Bronchial epithelial cell (primary cell): ENCODE measurements at regions not wholly inside any gene's neighbourhood (a gene's known extent, or its start where the extent isn't known, plus 50 kb on each side); places are given as distances from the start of the nearest gene placed in this dataset.

ENCODE experiments used
- DNase-seq: peaks from one replicate; pipeline ENCODE4 v3.0.0-alpha.2; 2010; ENCODE audit warnings: low read depth
- FAIRE-seq: peaks from 2 replicates; lab custom pipeline; 2011; peaks lifted over from hg19 to GRCh38; lab: Jason Lieb, UNC
- H3K27me3 ChIP-seq: 2 replicates; pipeline ENCODE4 v1.5.1; 2011; ENCODE audit warnings: low read length; ENCODE audit not compliant: control insufficient read depth, insufficient read depth
- H3K36me3 ChIP-seq: 2 replicates; pipeline ENCODE4 v1.5.1; 2011; ENCODE audit warnings: low read length; ENCODE audit not compliant: control insufficient read depth, insufficient read depth
- H3K4me3 ChIP-seq: 2 replicates; pipeline ENCODE4 v1.5.1; 2011; ENCODE audit warnings: mild to moderate bottlenecking, low read depth, low read length, control low read depth
- TF ChIP-seq, protein P1 (sequence below): IDR thresholded peaks from 2 replicates; pipeline ENCODE4 v1.5.1; 2011; ENCODE audit warnings: mild to moderate bottlenecking, moderate library complexity, low read length, control low read depth, inconsistent platforms; ENCODE audit not compliant: insufficient read depth, severe bottlenecking

DNA sequence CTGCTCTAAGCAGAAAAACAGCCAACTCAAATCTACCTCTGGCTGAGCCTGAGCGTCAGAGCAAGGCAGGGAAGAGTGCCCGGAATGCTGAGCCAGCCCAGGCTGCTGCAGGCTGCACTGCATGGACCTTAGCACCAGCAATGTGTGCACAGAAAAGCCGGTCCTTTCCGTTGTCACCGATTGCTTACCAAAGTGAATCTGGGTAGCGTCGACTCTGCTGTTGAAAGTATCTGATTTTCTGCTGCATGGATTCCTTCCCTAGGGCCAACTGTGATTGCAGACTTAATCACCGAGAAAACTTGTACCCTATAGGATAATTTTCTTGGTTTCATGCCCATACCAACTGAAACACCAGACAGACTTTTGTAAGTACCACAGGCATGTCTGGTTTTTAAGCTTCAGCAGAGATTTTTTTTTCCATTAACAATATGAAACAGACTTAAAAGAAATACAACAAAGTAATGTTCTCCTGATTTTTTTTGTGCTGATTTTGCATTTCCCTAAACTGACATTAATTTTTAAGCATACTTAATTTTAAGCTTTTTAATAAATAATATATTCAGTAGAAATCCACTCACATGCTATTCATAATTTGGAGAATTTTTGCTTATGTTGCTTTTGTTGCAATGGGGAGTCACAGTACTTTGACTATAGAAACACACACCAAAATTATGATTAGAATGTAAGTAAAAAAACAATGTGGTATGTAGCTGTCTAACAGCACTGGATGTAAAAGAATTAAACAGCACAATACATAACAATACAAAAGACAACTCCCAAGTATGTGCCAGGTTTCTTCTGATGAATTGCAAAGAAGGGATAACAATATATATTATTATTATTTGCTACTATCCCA is 218.0 kb downstream of the THBS2 start:
- FAIRE-seq (no peak), DNase-seq (no peak)
- TF ChIP-seq, protein P1, sequence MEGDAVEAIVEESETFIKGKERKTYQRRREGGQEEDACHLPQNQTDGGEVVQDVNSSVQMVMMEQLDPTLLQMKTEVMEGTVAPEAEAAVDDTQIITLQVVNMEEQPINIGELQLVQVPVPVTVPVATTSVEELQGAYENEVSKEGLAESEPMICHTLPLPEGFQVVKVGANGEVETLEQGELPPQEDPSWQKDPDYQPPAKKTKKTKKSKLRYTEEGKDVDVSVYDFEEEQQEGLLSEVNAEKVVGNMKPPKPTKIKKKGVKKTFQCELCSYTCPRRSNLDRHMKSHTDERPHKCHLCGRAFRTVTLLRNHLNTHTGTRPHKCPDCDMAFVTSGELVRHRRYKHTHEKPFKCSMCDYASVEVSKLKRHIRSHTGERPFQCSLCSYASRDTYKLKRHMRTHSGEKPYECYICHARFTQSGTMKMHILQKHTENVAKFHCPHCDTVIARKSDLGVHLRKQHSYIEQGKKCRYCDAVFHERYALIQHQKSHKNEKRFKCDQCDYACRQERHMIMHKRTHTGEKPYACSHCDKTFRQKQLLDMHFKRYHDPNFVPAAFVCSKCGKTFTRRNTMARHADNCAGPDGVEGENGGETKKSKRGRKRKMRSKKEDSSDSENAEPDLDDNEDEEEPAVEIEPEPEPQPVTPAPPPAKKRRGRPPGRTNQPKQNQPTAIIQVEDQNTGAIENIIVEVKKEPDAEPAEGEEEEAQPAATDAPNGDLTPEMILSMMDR: no peak
- H3K27me3 ChIP-seq: no peaks in the 10 kb centered on the region
- H3K36me3 ChIP-seq: no peaks in the 10 kb centered on the region
- H3K4me3 ChIP-seq: no peak overlapping the region

DNA sequence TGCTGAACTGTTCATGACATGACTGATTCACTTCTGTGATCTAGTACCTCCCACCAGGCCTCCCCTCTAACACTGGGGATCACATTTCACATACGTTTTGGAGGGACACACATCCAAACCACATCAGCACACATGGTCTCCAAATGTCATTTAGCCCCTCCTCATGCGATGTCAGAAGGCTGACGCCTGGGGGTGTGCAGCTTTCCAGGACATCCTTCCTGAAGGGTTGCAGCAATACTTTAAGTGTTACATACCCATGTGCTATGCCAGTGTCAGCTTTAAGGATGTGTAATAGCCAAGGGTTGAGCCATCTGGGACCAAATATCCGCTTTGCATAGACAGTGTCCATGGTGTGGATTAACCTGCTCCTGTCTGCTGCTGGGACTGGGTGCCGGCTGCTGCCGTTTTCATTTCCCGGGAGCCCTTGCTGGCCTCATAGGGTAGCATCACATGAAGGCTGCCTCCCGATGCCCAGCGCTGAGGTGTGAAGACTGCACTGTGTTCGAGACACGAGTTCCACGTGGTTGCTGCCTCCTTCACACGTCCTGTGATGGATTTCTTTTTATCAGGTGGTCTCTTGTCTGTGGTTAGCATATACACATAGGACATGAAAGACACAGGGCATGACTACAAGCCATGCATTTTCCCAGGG is 219.0 kb downstream of the THBS2 start:
- Histone ChIP-seq H3K27me3 (no peaks in the 10 kb centered on the region), H3K4me3 (no peak overlapping the region), H3K36me3 (no peaks in the 10 kb centered on the region)
- FAIRE-seq: no peak
- DNase-seq: no peak
- TF ChIP-seq, protein P1: no peak

DNA sequence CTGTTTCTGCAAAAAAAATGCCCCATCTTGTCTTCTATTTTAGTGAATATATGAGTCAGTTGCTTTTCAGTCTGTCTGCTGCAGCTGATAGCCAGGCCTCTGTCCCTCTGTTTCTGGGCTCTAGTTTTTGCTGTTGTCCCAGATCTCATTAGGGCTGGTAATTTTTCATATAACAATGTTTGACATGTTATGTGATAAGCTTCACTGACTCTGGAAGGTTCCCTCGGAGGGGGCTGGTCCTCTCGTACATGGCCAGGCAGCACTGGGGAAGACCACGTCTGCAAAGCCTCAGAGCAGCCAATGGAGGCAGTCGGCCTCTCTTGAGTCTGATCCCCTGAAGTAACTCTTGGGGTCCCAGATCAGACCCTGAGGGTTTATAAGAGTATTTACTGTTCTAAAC is 223.8 kb downstream of the THBS2 start:
- Histone ChIP-seq H3K36me3 (no peaks in the 10 kb centered on the region), H3K4me3 (no peak overlapping the region), H3K27me3 (no peaks in the 10 kb centered on the region)
- FAIRE-seq (no peak), DNase-seq (no peak)
- TF ChIP-seq, protein P1: no peak

DNA sequence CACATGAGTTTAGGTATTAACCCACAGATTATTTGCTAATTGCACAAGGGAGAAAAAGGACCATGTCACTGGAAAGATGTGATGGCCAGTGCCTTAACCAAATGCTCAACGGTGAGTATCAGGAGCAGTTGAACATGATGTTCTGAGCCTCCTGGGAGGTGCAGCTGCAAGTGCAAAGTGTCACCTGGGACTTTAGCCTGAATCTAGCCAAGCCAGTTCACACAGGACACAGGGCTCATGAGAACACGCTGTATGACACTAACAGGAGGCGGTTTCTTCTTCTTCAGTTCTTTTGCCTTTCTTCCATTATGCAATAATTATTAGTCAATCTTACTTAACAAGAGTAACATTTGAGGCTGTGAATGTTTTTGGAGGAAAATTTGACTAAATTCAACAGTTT is 225.3 kb downstream of the THBS2 start:
- no peak for FAIRE-seq
- no peak for DNase-seq
- H3K27me3 ChIP-seq: no peaks in the 10 kb centered on the region
- H3K36me3 ChIP-seq: no peaks in the 10 kb centered on the region
- TF ChIP-seq, protein P1: no peak
- no peak overlapping the region for H3K4me3 ChIP-seq

DNA sequence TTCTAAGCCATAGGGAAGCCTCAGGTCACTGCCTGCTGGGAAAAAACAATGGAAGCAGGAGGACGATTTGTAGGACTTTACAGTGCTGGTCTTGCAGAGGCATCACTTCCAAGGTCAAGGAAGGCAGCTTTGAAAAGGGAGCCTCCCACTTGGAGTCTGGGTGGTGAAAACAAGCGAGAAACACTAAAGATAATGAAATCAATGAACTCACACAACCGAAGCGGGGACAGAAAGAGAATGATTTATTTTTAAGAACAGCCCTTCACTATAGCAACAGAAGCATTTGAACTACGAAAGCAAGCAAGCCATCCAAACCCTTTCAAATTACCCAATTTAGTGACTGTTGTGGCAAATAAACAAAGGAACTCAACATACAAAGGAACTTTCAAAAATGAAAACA is 227.5 kb downstream of the THBS2 start:
- TF ChIP-seq, protein P1: no peak
- no peak for DNase-seq
- no peaks in the 10 kb centered on the region for H3K27me3 ChIP-seq
- no peak overlapping the region for H3K4me3 ChIP-seq
- FAIRE-seq: no peak
- no peaks in the 10 kb centered on the region for H3K36me3 ChIP-seq
